GM23338 (cell line): ENCODE measurements at regions not wholly inside any gene's neighbourhood (a gene's known extent, or its start where the extent isn't known, plus 50 kb on each side); places are given as distances from the start of the nearest gene placed in this dataset.

Source experiments
- ATAC-seq: fragments of 200-7000 bp; cut with Tn5 transposase; 3 replicates; pipeline ENCODE4 v1.9.1; 2020
- DNase-seq: peaks from one replicate; pipeline ENCODE4 v3.0.0-alpha.2; 2015; ENCODE audit warnings: low spot score
- H2AFZ ChIP-seq: fragments of 200-600 bp; sonication (generic); 2 replicates; pipeline ENCODE4 v1.8.0; 2016; ENCODE audit warnings: antibody characterized with exemption, mild to moderate bottlenecking, moderate library complexity
- H3F3A ChIP-seq: fragments of 200-600 bp; sonication (generic); replicated peaks from 2 replicates; pipeline ENCODE4 v1.8.0; 2017; ENCODE audit warnings: antibody characterized with exemption, mixed run types, low read depth
- H3K27ac ChIP-seq: fragments of 200-600 bp; sonication (generic); 2 replicates; pipeline ENCODE4 v1.6.1; 2016; ENCODE audit warnings: low read depth
- H3K27me3 ChIP-seq: fragments of 200-600 bp; sonication (generic); 2 replicates; pipeline ENCODE4 v1.8.0; 2016; ENCODE audit warnings: mild to moderate bottlenecking, mixed run types, moderate library complexity; ENCODE audit not compliant: insufficient read depth
- H3K36me3 ChIP-seq: fragments of 200-600 bp; sonication (generic); 2 replicates; pipeline ENCODE4 v1.8.0; 2016; ENCODE audit warnings: mild to moderate bottlenecking; ENCODE audit not compliant: insufficient read depth
- H3K4me1 ChIP-seq: fragments of 200-600 bp; sonication (generic); 2 replicates; pipeline ENCODE4 v1.8.0; 2016; ENCODE audit warnings: mild to moderate bottlenecking, moderate library complexity; ENCODE audit not compliant: insufficient read depth
- H3K4me2 ChIP-seq: fragments of 200-600 bp; sonication (generic); 2 replicates; pipeline ENCODE4 v1.7.1; 2017; ENCODE audit warnings: mixed run types
- H3K4me3 ChIP-seq: fragments of 200-600 bp; sonication (generic); 2 replicates; pipeline ENCODE4 v1.6.1; 2016; ENCODE audit warnings: mixed run types
- H3K79me2 ChIP-seq: fragments of 200-600 bp; sonication (generic); replicated peaks from 2 replicates; pipeline ENCODE4 v1.8.0; 2017; ENCODE audit warnings: mild to moderate bottlenecking; ENCODE audit not compliant: insufficient read depth
- H3K9me2 ChIP-seq: fragments of 200-600 bp; sonication (generic); 2 replicates; pipeline ENCODE4 v1.8.0; 2017; ENCODE audit not compliant: insufficient read depth
- H4K20me1 ChIP-seq: fragments of 200-600 bp; sonication (generic); replicated peaks from 2 replicates; pipeline ENCODE4 v1.8.0; 2017; ENCODE audit warnings: mild to moderate bottlenecking; ENCODE audit not compliant: insufficient read depth
- H3K27ac Mint-ChIP-seq: 2 replicates; pipeline ENCODE4 v1.8.0; 2020; ENCODE audit warnings: inconsistent platforms, mild to moderate bottlenecking, moderate library complexity, mixed read lengths
- H3K27me3 Mint-ChIP-seq: 3 replicates; pipeline ENCODE4 v1.8.0; 2022; ENCODE audit warnings: low read depth, mild to moderate bottlenecking, moderate library complexity, mixed read lengths, inconsistent platforms; ENCODE audit not compliant: insufficient read depth, poor library complexity
- H3K36me3 Mint-ChIP-seq: 3 replicates; pipeline ENCODE4 v1.8.0; 2021; ENCODE audit warnings: low read depth, mild to moderate bottlenecking, inconsistent platforms, moderate library complexity, mixed read lengths
- H3K4me1 Mint-ChIP-seq: 3 replicates; pipeline ENCODE4 v1.8.0; 2020; ENCODE audit warnings: mild to moderate bottlenecking, inconsistent platforms, mixed read lengths
- H3K4me3 Mint-ChIP-seq: 3 replicates; pipeline ENCODE4 v1.8.0; 2021; ENCODE audit warnings: moderate library complexity, mild to moderate bottlenecking, inconsistent platforms, mixed read lengths
- H3K9me3 Mint-ChIP-seq: 3 replicates; pipeline ENCODE4 v1.8.0; 2020; ENCODE audit warnings: moderate library complexity, mild to moderate bottlenecking, inconsistent platforms, mixed read lengths
- CREB1 ChIP-seq: fragments of 250-450 bp; sonication (Bioruptor Pico); IDR thresholded peaks from 2 replicates; pipeline ENCODE4 v1.5.0; 2020; ENCODE audit warnings: low read depth, mild to moderate bottlenecking, moderate library complexity
- ETS1 ChIP-seq: IDR thresholded peaks from 2 replicates; pipeline ENCODE4 v1.6.1; 2016; ENCODE audit warnings: antibody characterized with exemption
- EZH2phosphoT487 ChIP-seq: fragments of 200-600 bp; sonication (generic); IDR thresholded peaks from one replicate; pipeline ENCODE4 v1.8.1; 2018; ENCODE audit warnings: antibody characterized with exemption; ENCODE audit not compliant: unreplicated experiment
- JUNB ChIP-seq: IDR thresholded peaks from one replicate; pipeline ENCODE4 v1.6.1; 2016; ENCODE audit warnings: antibody characterized with exemption; ENCODE audit not compliant: unreplicated experiment
- REST ChIP-seq: IDR thresholded peaks from one replicate; pipeline ENCODE4 v1.6.1; 2018; ENCODE audit warnings: antibody characterized with exemption; ENCODE audit not compliant: unreplicated experiment
- ZNF114 ChIP-seq: fragments of 250-450 bp; sonication (Bioruptor Pico); IDR thresholded peaks from 2 replicates; pipeline ENCODE4 v1.5.0; 2020; ENCODE audit warnings: mild to moderate bottlenecking, moderate library complexity
- ZNF331 ChIP-seq: fragments of 250-450 bp; sonication (Bioruptor Pico); IDR thresholded peaks from 2 replicates; pipeline ENCODE4 v1.5.0; 2020; ENCODE audit warnings: low read depth, mild to moderate bottlenecking, moderate library complexity
- ZNF462 ChIP-seq: fragments of 250-450 bp; sonication (Bioruptor Pico); IDR thresholded peaks from 2 replicates; pipeline ENCODE4 v1.5.0; 2020; ENCODE audit warnings: mild to moderate bottlenecking, moderate library complexity

- Histone ChIP-seq H3K27ac (no peak overlapping the region), H3K4me2 (no peak overlapping the region), H3K79me2 (no peaks in the 10 kb centered on the region), H3K36me3 (no peaks in the 10 kb centered on the region), H3K9me2 (peaks cover 4% of the 10 kb centered on the region; the same call in 1 of the 2 replicates), H3K27me3 (no peaks in the 10 kb centered on the region), H3K4me3 (no peak overlapping the region), H2AFZ (no peak overlapping the region), H3F3A (no peaks in the 10 kb centered on the region), H3K4me1 (no peaks in the 10 kb centered on the region), H4K20me1 (no peaks in the 10 kb centered on the region)
- Mint-ChIP-seq H3K36me3 (no peaks in the 10 kb centered on the region), H3K4me1 (no peaks in the 10 kb centered on the region), H3K4me3 (no peak overlapping the region), H3K27ac (no peak overlapping the region), H3K27me3 (peaks cover 4% of the 10 kb centered on the region), H3K9me3 (no peaks in the 10 kb centered on the region)
- ATAC-seq (no peak), DNase-seq (no peak)
- TF ChIP-seq JUNB: no peak
- TF ChIP-seq ZNF114: no peak
- no peak for TF ChIP-seq EZH2phosphoT487
- TF ChIP-seq REST: no peak
Measured at GRCh38 chr5:58143727-58144126, 316.2 kb downstream of the PLK2 start.

GRCh38 chr5:58143181-58143580 is 316.7 kb downstream of the PLK2 start:
- DNase-seq (no peak), ATAC-seq (no peak)
- peaks cover 4% of the 10 kb centered on the region for H3K27me3 Mint-ChIP-seq
- no peaks in the 10 kb centered on the region for H3K9me3 Mint-ChIP-seq
- no peaks in the 10 kb centered on the region for H3K4me1 Mint-ChIP-seq
- no peak overlapping the region for H3K27ac ChIP-seq
- no peaks in the 10 kb centered on the region for H4K20me1 ChIP-seq
- H3F3A ChIP-seq: no peaks in the 10 kb centered on the region
- no peak overlapping the region for H3K27ac Mint-ChIP-seq
- H3K4me3 Mint-ChIP-seq: no peak overlapping the region
- no peak overlapping the region for H2AFZ ChIP-seq
- H3K4me1 ChIP-seq: no peaks in the 10 kb centered on the region
- H3K4me2 ChIP-seq: no peak overlapping the region
- no peaks in the 10 kb centered on the region for H3K36me3 ChIP-seq
- H3K79me2 ChIP-seq: no peaks in the 10 kb centered on the region
- H3K36me3 Mint-ChIP-seq: no peaks in the 10 kb centered on the region
- no peaks in the 10 kb centered on the region for H3K27me3 ChIP-seq
- peaks cover 2% of the 10 kb centered on the region; the same call in 1 of the 2 replicates for H3K9me2 ChIP-seq
- H3K4me3 ChIP-seq: no peak overlapping the region
- TF ChIP-seq ZNF114 (no peak), ZNF331 (CRISPR knock-in tag) (no peak), ZNF462 (no peak), ETS1 (no peak), CREB1 (CRISPR knock-in tag) (no peak), REST (no peak)
